Testis (tissue), 2 donors: ENCODE measurements at regions not wholly inside any gene's neighbourhood (a gene's known extent, or its start where the extent isn't known, plus 50 kb on each side); places are given as distances from the start of the nearest gene placed in this dataset.

ENCODE experiments used
- CTCF ChIP-seq, 3 experiments: fragments of 450-650 bp in 2 of 3; fragments of 200-600 bp in 1 of 3; sonication (generic) in 1 of 3; IDR thresholded peaks; one replicate each; pipeline ENCODE4 v1.5.1; 2016 to 2019; ENCODE audit warnings: antibody characterized with exemption in 3 of 3, mild to moderate bottlenecking in 2 of 3, moderate library complexity in 1 of 3
- POLR2A ChIP-seq: fragments of 450-650 bp; IDR thresholded peaks from one replicate; pipeline ENCODE4 v1.6.1; 2017; ENCODE audit warnings: antibody characterized with exemption, mild to moderate bottlenecking, moderate library complexity

GRCh38 chr17:14730821-14731220 is 429.9 kb downstream of the HS3ST3B1 start:
- TF ChIP-seq CTCF (IDR thresholded peaks at IDR 0.05) (no peak), POLR2A (no peak)
